HT-29 (cell line): ENCODE measurements at regions not wholly inside any gene's neighbourhood (a gene's known extent, or its start where the extent isn't known, plus 50 kb on each side); places are given as distances from the start of the nearest gene placed in this dataset.

ENCODE experiments used
- DNase-seq: peaks from one replicate; pipeline ENCODE4 v3.0.0-alpha.2; 2015; ENCODE audit warnings: low spot score

- no peak for DNase-seq
Measured at GRCh38 chr18:43876748-43877147, 599.5 kb upstream of the SYT4 start.

DNA sequence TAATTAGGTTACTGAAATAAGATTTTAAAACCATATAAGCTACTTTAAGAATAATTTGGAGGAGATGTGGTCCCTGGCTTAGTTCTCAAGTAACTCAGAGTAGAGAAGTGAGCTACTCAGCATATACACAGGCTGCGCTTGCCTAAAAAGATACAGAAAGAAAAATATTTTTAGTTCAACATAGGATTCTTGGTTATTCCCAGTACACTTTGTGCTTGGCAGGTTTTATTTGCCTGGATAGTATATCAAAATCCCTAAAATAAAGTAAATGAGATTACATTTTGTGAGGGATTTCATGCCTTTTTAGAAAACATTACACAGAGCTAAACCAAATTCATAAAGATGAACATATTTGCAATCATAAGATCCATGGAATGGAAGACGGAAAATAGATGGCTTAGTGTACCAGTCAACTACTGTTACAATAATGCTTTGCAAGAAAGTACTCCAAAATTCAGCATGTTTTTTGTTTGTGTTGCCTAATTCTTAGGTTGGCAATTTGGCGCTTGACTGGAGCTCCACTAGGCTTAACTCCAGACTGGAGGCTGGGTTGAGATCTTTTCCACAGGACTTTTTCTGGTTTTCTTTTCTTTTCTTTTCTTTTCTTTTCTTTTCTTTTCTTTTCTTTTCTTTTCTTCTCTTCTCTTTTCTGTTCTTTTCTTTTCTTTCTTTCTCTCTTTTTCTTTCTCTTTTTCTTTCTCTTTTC lies 600.5 kb upstream of the SYT4 start:
- DNase-seq, result no peak

DNA sequence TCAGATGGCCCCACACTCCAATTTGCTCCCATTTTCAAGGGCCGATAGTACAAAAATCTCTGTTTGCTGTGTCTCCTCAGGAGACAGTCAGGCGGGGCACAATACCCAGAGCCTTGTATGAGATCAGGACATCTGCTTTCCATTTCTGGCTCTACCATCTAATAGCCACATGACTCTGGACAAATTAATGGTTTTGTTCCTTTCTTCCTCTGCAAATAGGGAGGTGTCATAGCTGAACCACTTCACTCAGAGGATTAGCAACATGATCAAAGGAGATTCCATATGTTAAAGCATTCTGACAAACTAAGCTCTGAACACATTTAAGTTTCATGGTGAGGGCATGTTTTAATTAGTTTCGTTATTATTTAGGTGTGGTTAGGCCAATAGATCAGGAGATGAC lies 602.1 kb upstream of the SYT4 start:
- DNase-seq, result no peak

- DNase-seq, result no peak
Measured at GRCh38 chr18:43882358-43883055, 605.2 kb upstream of the SYT4 start.

GRCh38 chr18:43883886-43884285 lies 606.6 kb upstream of the SYT4 start:
- DNase-seq, result no peak

DNA sequence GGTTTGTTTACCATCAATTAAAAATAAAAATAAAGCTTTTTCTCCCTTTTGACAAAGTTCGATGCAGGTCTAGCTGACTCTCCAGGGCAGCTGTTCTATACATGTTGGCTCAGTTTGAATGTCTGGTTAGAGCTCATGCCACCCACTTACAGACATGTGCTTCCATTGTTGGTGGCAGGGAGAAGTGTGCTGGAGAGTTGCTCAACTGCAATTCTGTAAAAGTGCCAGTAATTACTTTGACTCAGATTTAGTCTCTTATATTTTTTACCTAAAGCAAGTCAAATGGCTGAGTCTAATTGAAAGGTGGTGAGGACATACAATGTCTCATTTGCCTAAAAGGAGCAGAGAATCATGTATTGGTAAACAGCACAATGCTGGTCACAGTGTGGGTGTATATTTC lies 609.1 kb upstream of the SYT4 start:
- DNase-seq, result no peak

DNA sequence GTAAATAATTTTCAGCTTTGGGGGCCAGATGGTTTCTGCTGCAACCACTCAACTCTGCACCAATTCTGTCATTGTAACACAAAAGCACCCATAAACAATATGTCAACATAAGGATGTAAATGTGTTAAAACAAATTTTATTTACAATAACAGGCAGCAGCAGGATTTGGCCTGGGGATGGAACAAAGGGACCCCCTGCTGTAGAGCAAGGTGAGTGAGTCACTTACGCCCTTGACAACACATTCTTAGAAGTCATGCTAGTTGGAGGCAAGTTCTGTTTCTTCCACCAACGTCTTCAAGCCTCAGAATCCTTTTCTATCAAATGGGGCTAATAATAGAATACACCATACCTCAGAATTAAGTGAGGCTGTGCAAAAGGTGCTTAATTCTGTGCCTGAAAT lies 610.2 kb upstream of the SYT4 start:
- DNase-seq, result no peak

DNA sequence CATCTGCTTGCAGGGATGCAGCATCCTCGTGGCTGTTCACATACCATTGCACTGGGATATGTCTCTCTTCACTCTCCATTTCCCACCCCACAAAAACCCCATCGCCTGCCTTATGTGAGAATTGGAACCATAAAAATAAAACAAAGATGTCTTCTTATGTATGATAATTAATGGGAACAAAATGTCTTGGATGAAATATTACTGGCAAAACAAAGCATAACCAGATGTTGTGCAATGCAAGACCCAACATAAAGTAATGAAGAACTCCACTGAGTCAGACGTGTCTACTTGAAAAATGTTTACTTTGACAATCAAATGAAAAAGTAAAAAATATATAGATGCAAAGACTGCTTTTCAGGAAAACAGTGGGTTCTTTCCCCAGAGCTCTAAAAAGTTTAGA lies 611.3 kb upstream of the SYT4 start:
- no peak for DNase-seq

DNA sequence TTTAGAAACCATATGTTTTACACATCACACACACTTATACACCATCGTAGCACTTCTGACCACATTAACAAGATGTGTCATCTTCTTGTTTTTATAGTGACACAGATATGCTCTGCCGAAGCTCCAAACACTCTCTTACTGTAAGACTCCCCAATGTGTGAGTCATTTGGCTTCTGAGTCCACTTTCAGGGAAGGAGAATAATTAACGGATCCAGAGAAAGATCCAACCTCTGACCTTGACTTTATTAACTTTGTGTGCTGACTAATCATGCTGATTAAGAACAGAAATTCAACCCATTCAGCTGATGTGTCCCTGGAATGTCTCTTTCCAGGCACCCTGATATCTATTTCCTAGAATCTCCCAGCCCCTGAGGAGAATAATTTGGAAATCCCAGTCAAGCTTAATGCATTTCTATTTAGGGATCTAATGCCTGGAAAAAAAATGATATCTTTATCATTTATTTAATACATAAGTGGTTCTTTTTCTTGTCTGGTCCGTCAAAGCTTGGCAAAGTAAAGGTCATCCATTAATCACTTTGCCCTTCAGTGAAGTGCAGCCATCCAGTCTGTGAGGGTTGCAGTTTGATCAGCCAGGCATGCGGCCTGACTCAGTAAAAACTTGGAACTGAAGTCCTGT lies 615.8 kb upstream of the SYT4 start:
- no peak for DNase-seq

GRCh38 chr18:43904209-43904837 lies 627.0 kb upstream of the SYT4 start:
- no peak for DNase-seq

- DNase-seq, result no peak
Measured at GRCh38 chr18:43914018-43914417, 636.7 kb upstream of the SYT4 start.

- DNase-seq, result no peak
Measured at GRCh38 chr18:43916984-43917383, 639.7 kb upstream of the SYT4 start.

- DNase-seq, result no peak
Measured at GRCh38 chr18:43917520-43917919, 640.2 kb upstream of the SYT4 start.

- no peak for DNase-seq
Measured at GRCh38 chr18:43919551-43919950, 642.3 kb upstream of the SYT4 start.

- DNase-seq, result no peak
Measured at GRCh38 chr18:43931439-43931838, 654.1 kb upstream of the SYT4 start.

GRCh38 chr18:43932140-43932539 lies 654.9 kb upstream of the SYT4 start:
- no peak for DNase-seq

- no peak for DNase-seq
Measured at GRCh38 chr18:43933177-43933576, 655.9 kb upstream of the SYT4 start.

DNA sequence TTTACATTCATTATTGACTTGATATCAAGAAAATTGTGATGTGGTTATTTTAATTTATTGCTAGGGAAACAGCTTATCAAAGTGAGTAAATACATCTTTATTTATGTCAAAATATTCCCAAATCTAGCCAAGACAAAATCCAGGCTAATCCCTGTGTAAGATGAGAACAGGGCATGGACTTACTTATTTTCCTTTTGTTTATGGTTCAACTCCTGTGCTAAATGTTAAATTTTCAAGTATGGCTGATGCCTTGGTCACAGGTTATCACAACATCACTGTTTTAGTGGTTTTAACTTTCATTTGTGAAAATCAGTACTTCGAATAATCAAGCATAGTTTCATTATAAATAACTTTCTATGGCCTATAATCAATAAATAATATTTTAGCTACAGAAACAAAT lies 657.0 kb upstream of the SYT4 start:
- DNase-seq, result no peak

GRCh38 chr18:43934781-43935471 lies 657.6 kb upstream of the SYT4 start:
- no peak for DNase-seq

- no peak for DNase-seq
Measured at GRCh38 chr18:43936176-43936575, 658.9 kb upstream of the SYT4 start.

GRCh38 chr18:43949291-43949690 lies 672.0 kb upstream of the SYT4 start:
- DNase-seq, result no peak

DNA sequence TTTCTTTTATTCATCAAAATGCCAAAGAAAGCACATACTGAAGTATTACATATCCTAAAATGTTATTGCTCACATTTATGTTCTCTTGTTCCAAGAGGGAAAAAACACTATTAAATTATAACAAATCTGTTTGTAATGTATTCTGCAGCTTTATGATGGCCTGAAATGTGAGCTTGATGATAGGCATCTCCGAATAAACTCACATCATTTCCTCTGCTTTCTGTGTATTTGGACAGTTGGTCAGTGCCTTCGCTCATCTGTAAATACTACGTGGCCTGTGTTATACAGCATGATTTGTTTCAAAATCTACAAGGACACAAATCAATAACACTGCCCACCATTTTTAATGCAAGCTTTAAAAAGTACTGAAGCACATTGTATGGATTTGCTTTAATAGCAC lies 672.8 kb upstream of the SYT4 start:
- no peak for DNase-seq
